Tongue (tissue), 1 donor: ENCODE measurements at regions not wholly inside any gene's neighbourhood (a gene's known extent, or its start where the extent isn't known, plus 50 kb on each side); places are given as distances from the start of the nearest gene placed in this dataset.
A peak's percentile ranks its signal among the peaks of the same experiment; 100 is the strongest.

ENCODE experiments used
- DNase-seq: peaks from one replicate; pipeline ENCODE4 v3.0.0-alpha.2; 2015

- no peak for DNase-seq
These were observed 304.8 kb downstream of the AJAP1 start for GRCh38 chr1:4959216-4959615.

- DNase-seq, result no peak
These were observed 302.6 kb downstream of the AJAP1 start for GRCh38 chr1:4957027-4957426.

GRCh38 chr1:4954392-4954791, 300.0 kb downstream of the AJAP1 start:
- no peak for DNase-seq

GRCh38 chr1:4951601-4952000, 297.2 kb downstream of the AJAP1 start:
- DNase-seq, result no peak

GRCh38 chr1:4946343-4946742, 291.9 kb downstream of the AJAP1 start:
- DNase-seq, result no peak

GRCh38 chr1:4944911-4945310, 290.5 kb downstream of the AJAP1 start:
- DNase-seq, result peak; percentile 32

GRCh38 chr1:4944072-4944471, 289.7 kb downstream of the AJAP1 start:
- DNase-seq, result no peak

GRCh38 chr1:4939266-4939665, 284.9 kb downstream of the AJAP1 start:
- DNase-seq, result no peak

- DNase-seq, result no peak
These were observed 283.6 kb downstream of the AJAP1 start for GRCh38 chr1:4937876-4938534.

- peak; percentile 29 for DNase-seq
These were observed 281.4 kb downstream of the AJAP1 start for GRCh38 chr1:4935807-4936206.

GRCh38 chr1:4933232-4933631, 278.8 kb downstream of the AJAP1 start:
- no peak for DNase-seq

GRCh38 chr1:4932311-4933030, 278.1 kb downstream of the AJAP1 start:
- DNase-seq, result no peak

- DNase-seq, result no peak
These were observed 277.1 kb downstream of the AJAP1 start for GRCh38 chr1:4931486-4931885.

- DNase-seq, result no peak
These were observed 273.8 kb downstream of the AJAP1 start for GRCh38 chr1:4928186-4928585.

- DNase-seq, result no peak
These were observed 269.9 kb downstream of the AJAP1 start for GRCh38 chr1:4924356-4924755.

- DNase-seq, result no peak
These were observed 262.2 kb downstream of the AJAP1 start for GRCh38 chr1:4916610-4917009.

GRCh38 chr1:4915154-4915553, 260.7 kb downstream of the AJAP1 start:
- DNase-seq, result no peak

GRCh38 chr1:4908486-4908885, 254.1 kb downstream of the AJAP1 start:
- no peak for DNase-seq

GRCh38 chr1:4894566-4894965, 240.2 kb downstream of the AJAP1 start:
- DNase-seq, result peak; percentile 21

- no peak for DNase-seq
These were observed 226.2 kb downstream of the AJAP1 start for GRCh38 chr1:4880626-4881025.

- DNase-seq, result no peak
These were observed 223.0 kb downstream of the AJAP1 start for GRCh38 chr1:4877426-4877825.

GRCh38 chr1:4871373-4871772, 217.0 kb downstream of the AJAP1 start:
- no peak for DNase-seq

- DNase-seq, result no peak
These were observed 214.1 kb downstream of the AJAP1 start for GRCh38 chr1:4868521-4868920.

GRCh38 chr1:4856396-4856795, 202.0 kb downstream of the AJAP1 start:
- no peak for DNase-seq
